T-helper 17 cell (primary cell): ENCODE measurements at regions not wholly inside any gene's neighbourhood (a gene's known extent, or its start where the extent isn't known, plus 50 kb on each side); places are given as distances from the start of the nearest gene placed in this dataset.
A peak's percentile ranks its signal among the peaks of the same experiment; 100 is the strongest.

Experiments
- ATAC-seq: fragments of 150-1000 bp; cut with Tn5 transposase; 2 replicates; pipeline ENCODE4 v1.10.0; 2021; ENCODE audit warnings: mild to moderate bottlenecking, moderate library complexity
- DNase-seq, 3 donors: peaks; one replicate each; pipeline versions ENCODE4 v3.0.0 to v3.0.0-alpha.2; 2020 to 2021
- H3K9me3 ChIP-seq: one replicate; pipeline ENCODE4 v1.7.0; 2013; ENCODE audit warnings: low read length, mild to moderate bottlenecking; ENCODE audit not compliant: control insufficient read depth, poor library complexity, severe bottlenecking
- H3K27ac Mint-ChIP-seq: one replicate; pipeline ENCODE4 v1.8.0; 2022; ENCODE audit warnings: mild to moderate bottlenecking, moderate library complexity, mixed read lengths
- H3K27me3 Mint-ChIP-seq: one replicate; pipeline ENCODE4 v1.8.0; 2022; ENCODE audit warnings: mixed read lengths
- H3K36me3 Mint-ChIP-seq: one replicate; pipeline ENCODE4 v1.8.0; 2022; ENCODE audit warnings: low read depth, mixed read lengths
- H3K4me1 Mint-ChIP-seq: one replicate; pipeline ENCODE4 v1.8.0; 2022; ENCODE audit warnings: mild to moderate bottlenecking, mixed read lengths
- H3K4me3 Mint-ChIP-seq: one replicate; pipeline ENCODE4 v1.8.0; 2022; ENCODE audit warnings: mild to moderate bottlenecking, moderate library complexity, mixed read lengths

DNA sequence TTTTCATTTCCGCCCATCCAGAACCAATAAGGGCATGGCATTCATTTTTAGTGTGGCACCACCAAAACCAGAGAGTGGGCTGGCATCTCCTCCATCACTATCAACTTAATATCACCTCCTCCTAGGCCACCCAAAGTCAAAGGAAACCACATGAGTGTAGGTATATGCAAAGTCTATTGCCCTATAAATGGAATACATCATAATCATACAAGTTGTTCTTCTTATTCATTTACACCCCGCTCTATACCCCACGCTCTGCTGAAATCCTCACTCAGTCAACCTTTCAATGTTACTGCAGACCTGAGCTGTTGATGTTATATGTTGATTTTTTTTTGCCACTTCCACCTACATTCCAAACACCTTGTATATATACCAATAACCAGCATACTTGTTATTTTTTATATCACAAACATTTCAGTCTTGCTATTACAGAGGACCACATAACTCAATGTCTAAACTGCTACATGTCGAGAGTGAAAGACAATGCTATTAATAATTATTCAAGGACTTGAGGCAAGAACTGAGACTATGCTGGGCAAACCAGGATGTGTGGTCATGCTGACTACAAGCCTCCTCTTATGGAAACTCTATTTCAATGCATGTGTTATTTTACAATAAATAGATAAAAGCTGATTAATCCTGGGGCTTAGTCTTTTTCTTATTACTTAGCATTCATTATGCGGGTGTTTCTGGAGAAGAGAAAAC is 466.5 kb upstream of the ID2 start:
- Mint-ChIP-seq H3K36me3 (no peaks in the 10 kb centered on the region), H3K27ac (no peak overlapping the region), H3K4me3 (no peak overlapping the region), H3K4me1 (peaks cover 3% of the 10 kb centered on the region), H3K27me3 (no peaks in the 10 kb centered on the region)
- DNase-seq (no peak), ATAC-seq (no peak)
- H3K9me3 ChIP-seq = no peaks in the 10 kb centered on the region

GRCh38 chr2:8215982-8216381 is 465.9 kb upstream of the ID2 start:
- ATAC-seq (no peak), DNase-seq (no peak)
- Mint-ChIP-seq H3K27me3 (no peaks in the 10 kb centered on the region), H3K4me3 (no peak overlapping the region), H3K4me1 (peaks cover 3% of the 10 kb centered on the region), H3K36me3 (no peaks in the 10 kb centered on the region), H3K27ac (no peak overlapping the region)
- no peaks in the 10 kb centered on the region for H3K9me3 ChIP-seq

DNA sequence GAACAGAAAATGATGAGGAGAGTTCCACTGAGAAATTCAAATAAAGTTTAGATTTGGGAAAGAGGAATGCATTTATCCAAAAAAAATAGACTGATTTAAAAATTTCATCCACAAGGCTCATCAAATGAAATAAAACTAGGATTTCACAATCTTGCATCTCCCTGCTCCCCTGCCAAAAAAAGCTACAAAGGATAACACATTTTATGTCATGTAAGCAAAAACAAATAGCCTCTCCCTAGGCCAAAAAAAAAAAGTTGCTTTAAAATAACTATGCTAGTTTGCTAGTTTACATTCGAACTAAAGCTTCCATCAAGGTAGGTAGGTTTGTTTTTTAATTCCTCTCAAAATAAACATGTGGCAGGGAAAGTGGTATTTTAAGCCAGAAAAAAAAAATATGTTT is 465.5 kb upstream of the ID2 start:
- Mint-ChIP-seq H3K4me3 (no peak overlapping the region), H3K27me3 (no peaks in the 10 kb centered on the region), H3K36me3 (no peaks in the 10 kb centered on the region), H3K27ac (no peak overlapping the region), H3K4me1 (peaks cover 3% of the 10 kb centered on the region)
- no peaks in the 10 kb centered on the region for H3K9me3 ChIP-seq
- ATAC-seq = no peak
- DNase-seq = no peak

GRCh38 chr2:8217468-8218030 is 464.3 kb upstream of the ID2 start:
- ATAC-seq (no peak), DNase-seq (no peak)
- Mint-ChIP-seq H3K27ac (no peak overlapping the region), H3K27me3 (no peaks in the 10 kb centered on the region), H3K4me3 (no peak overlapping the region), H3K36me3 (no peaks in the 10 kb centered on the region), H3K4me1 (peaks cover 3% of the 10 kb centered on the region)
- no peaks in the 10 kb centered on the region for H3K9me3 ChIP-seq

DNA sequence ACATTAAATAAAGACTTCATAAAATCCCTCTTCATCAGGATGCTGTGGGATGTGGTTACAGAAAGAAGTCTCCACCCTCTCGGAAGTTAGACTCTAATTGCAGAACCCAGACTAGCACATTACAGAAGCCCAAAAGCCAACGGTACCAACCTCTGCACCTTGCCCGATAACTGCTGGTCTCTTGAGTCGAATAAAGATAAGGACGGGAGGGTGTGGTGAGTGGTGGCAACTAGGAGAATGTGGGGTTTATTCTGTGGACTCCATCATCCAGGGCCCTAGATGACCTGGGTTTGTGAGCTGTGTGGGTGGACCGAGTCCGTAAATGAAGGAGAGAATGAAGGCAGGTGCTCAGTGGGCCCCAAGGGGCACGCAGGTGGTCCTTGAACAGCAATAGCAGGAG is 462.8 kb upstream of the ID2 start:
- Mint-ChIP-seq H3K4me1 (peaks cover 5% of the 10 kb centered on the region), H3K27me3 (no peaks in the 10 kb centered on the region), H3K27ac (no peak overlapping the region), H3K4me3 (no peak overlapping the region), H3K36me3 (no peaks in the 10 kb centered on the region)
- ATAC-seq (no peak), DNase-seq (no peak)
- no peaks in the 10 kb centered on the region for H3K9me3 ChIP-seq

DNA sequence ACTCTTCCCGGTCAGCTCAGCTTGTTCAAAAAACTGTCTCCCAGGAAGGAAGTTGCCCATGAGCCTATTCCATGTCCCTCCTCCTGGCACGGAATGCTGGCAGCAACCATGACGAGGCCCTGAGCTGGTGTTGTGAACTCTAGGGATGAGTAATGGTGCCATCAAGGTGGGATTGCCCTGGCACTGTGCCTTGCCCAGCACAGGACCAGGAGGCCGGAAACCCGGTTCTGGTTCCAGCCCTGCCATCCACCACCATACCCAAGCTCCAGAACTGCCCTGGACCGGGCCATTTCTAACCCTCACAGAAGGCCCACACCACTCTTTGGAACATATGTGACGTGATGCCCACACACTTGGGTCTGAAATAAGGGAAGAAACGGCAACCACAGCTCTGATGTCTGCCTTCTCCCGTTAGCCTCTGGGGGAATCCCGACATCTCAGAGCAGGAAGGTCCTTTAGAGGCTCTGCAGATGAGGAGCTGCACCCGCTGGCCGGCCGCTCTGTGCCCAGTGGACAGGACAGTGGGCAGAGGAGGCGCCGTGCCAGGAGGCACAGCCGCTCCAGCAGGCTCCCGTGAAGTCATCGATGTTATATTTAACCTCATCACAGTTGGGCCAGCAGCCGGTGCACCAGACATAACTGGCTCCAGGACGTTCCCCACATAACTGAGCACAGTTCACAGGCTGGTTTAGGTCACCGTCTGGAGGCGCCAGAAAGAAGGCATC is 462.1 kb upstream of the ID2 start:
- DNase-seq (no peak), ATAC-seq (no peak)
- no peak overlapping the region for H3K4me3 Mint-ChIP-seq
- H3K4me1 Mint-ChIP-seq = peaks cover 5% of the 10 kb centered on the region
- H3K27ac Mint-ChIP-seq = no peak overlapping the region
- no peaks in the 10 kb centered on the region for H3K27me3 Mint-ChIP-seq
- no peaks in the 10 kb centered on the region for H3K36me3 Mint-ChIP-seq
- H3K9me3 ChIP-seq = no peaks in the 10 kb centered on the region

GRCh38 chr2:8222979-8223694 is 458.7 kb upstream of the ID2 start:
- Mint-ChIP-seq H3K27me3 (no peaks in the 10 kb centered on the region), H3K36me3 (peaks cover 2% of the 10 kb centered on the region), H3K4me3 (no peak overlapping the region), H3K4me1 (peaks cover 5% of the 10 kb centered on the region), H3K27ac (no peak overlapping the region)
- H3K9me3 ChIP-seq = no peaks in the 10 kb centered on the region
- DNase-seq (no peak), ATAC-seq (no peak)

DNA sequence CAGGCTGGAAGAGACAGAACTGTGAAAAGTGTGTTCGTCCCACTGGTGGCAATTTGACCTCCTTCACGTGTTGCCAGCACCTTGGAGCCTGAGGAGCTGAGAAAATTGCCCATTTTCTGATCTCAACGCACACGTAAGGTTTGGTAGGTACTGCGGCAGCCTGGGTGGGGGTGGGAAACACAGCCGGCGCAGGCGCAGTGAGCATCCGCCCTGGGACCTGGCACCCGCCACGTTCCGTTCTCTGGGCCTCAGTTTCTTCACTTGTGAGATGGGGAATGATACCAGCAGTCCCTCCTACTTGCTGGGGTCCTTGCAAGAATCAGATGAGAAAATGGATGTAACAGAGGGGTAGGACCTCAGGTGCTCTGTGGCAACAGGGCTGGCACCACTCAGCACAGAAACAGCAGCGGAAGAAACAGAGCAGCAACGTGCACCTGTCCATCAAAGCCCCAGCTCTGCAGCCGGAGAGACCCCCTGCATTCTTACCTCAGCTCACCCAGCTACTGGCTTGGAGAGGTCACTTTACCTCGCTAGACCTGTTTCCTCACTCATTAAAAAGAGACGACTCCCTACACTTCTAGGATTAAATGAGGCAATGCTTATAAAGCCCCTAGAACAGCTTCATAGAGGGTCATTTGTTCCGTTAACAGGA is 458.0 kb upstream of the ID2 start:
- DNase-seq = no peak
- Mint-ChIP-seq H3K36me3 (peaks cover 2% of the 10 kb centered on the region), H3K27ac (no peak overlapping the region), H3K4me1 (peaks cover 5% of the 10 kb centered on the region), H3K27me3 (no peaks in the 10 kb centered on the region), H3K4me3 (no peak overlapping the region)
- H3K9me3 ChIP-seq = no peaks in the 10 kb centered on the region
- no peak for ATAC-seq

GRCh38 chr2:8224347-8225190 is 457.3 kb upstream of the ID2 start:
- H3K4me1 Mint-ChIP-seq = peaks cover 6% of the 10 kb centered on the region
- H3K27me3 Mint-ChIP-seq = no peaks in the 10 kb centered on the region
- H3K4me3 Mint-ChIP-seq = no peak overlapping the region
- no peak for ATAC-seq
- no peaks in the 10 kb centered on the region for H3K9me3 ChIP-seq
- H3K27ac Mint-ChIP-seq = no peak overlapping the region
- H3K36me3 Mint-ChIP-seq = peaks cover 2% of the 10 kb centered on the region
- no peak for DNase-seq

- Mint-ChIP-seq H3K4me3 (no peak overlapping the region), H3K4me1 (peaks cover 11% of the 10 kb centered on the region), H3K27ac (no peak overlapping the region), H3K36me3 (peaks cover 2% of the 10 kb centered on the region), H3K27me3 (no peaks in the 10 kb centered on the region)
- no peak for ATAC-seq
- DNase-seq = no peak
- H3K9me3 ChIP-seq = no peaks in the 10 kb centered on the region
These were observed 456.6 kb upstream of the ID2 start for GRCh38 chr2:8225266-8225665.

DNA sequence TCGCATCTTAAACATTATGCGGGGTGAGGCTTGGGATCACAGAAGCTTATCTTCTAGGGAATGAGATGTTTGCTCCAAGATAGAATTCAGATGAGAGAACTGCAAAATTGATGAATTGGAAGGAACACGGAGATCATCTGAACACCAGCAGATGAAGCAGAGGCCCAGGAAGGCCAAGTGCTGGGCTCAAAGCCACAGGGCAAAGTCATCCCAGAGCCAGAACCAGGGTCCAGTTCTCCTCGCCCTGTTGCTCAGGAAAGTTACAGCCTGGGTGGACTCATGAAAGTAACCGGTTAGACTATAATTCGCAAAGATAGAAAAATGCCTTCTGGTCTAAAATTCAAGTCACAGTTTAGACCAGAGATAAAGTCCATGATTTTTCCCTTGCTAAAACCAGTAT is 456.1 kb upstream of the ID2 start:
- H3K27ac Mint-ChIP-seq = no peak overlapping the region
- ATAC-seq (no peak), DNase-seq (no peak)
- no peak overlapping the region for H3K4me3 Mint-ChIP-seq
- H3K4me1 Mint-ChIP-seq = peaks cover 13% of the 10 kb centered on the region
- H3K9me3 ChIP-seq = no peaks in the 10 kb centered on the region
- peaks cover 2% of the 10 kb centered on the region for H3K36me3 Mint-ChIP-seq
- no peaks in the 10 kb centered on the region for H3K27me3 Mint-ChIP-seq

- no peaks in the 10 kb centered on the region for H3K9me3 ChIP-seq
- peaks cover 2% of the 10 kb centered on the region for H3K36me3 Mint-ChIP-seq
- no peak overlapping the region for H3K4me3 Mint-ChIP-seq
- ATAC-seq = peak; percentile 72
- DNase-seq = no peak
- peaks cover 12% of the 10 kb centered on the region for H3K4me1 Mint-ChIP-seq
- peak overlapping the region; percentile 74 for H3K27ac Mint-ChIP-seq
- no peaks in the 10 kb centered on the region for H3K27me3 Mint-ChIP-seq
These were observed 452.3 kb upstream of the ID2 start for GRCh38 chr2:8229546-8229986.
